Endodermal cell (in vitro differentiated cells): ENCODE measurements at regions not wholly inside any gene's neighbourhood (a gene's known extent, or its start where the extent isn't known, plus 50 kb on each side); places are given as distances from the start of the nearest gene placed in this dataset.

Source experiments
- DNase-seq: peaks from one replicate; pipeline ENCODE4 v3.0.0-alpha.2; 2017
- H3K27ac ChIP-seq: 2 replicates; pipeline ENCODE4 v1.5.1; 2013; ENCODE audit warnings: mild to moderate bottlenecking, low read depth, low read length, moderate library complexity
- H3K27me3 ChIP-seq: 2 replicates; pipeline ENCODE4 v1.6.1; 2013; ENCODE audit warnings: mild to moderate bottlenecking, low read length, moderate library complexity; ENCODE audit not compliant: insufficient read depth, control insufficient read depth, poor library complexity, severe bottlenecking
- H3K36me3 ChIP-seq: 2 replicates; pipeline ENCODE4 v1.7.0; 2013; ENCODE audit warnings: mild to moderate bottlenecking, low read length, moderate library complexity; ENCODE audit not compliant: control insufficient read depth, insufficient read depth
- H3K4me1 ChIP-seq: one replicate; pipeline ENCODE4 v1.7.0; 2013; ENCODE audit warnings: low read length; ENCODE audit not compliant: control insufficient read depth, insufficient read depth
- H3K4me3 ChIP-seq: 2 replicates; pipeline ENCODE4 v1.5.1; 2013; ENCODE audit warnings: mild to moderate bottlenecking, low read length, moderate library complexity
- H3K9ac ChIP-seq: 2 replicates; pipeline ENCODE4 v1.6.1; 2013; ENCODE audit warnings: mild to moderate bottlenecking, low read length, moderate library complexity; ENCODE audit not compliant: poor library complexity, severe bottlenecking; ENCODE audit errors: extremely low read depth
- H3K9me3 ChIP-seq: 2 replicates; pipeline ENCODE4 v1.6.1; 2013; ENCODE audit warnings: mild to moderate bottlenecking, low read length, moderate library complexity; ENCODE audit not compliant: control insufficient read depth
- H3K27ac Mint-ChIP-seq: 2 replicates; pipeline ENCODE4 v1.8.0; 2020; ENCODE audit warnings: mixed read lengths
- H3K27me3 Mint-ChIP-seq: 2 replicates; pipeline ENCODE4 v1.8.0; 2021; ENCODE audit warnings: mild to moderate bottlenecking, mixed read lengths; ENCODE audit not compliant: insufficient read depth
- H3K36me3 Mint-ChIP-seq: 2 replicates; pipeline ENCODE4 v1.8.0; 2020; ENCODE audit warnings: low read depth, mixed read lengths
- H3K4me1 Mint-ChIP-seq: 2 replicates; pipeline ENCODE4 v1.8.0; 2020; ENCODE audit warnings: mixed read lengths
- H3K4me3 Mint-ChIP-seq: 2 replicates; pipeline ENCODE4 v1.8.0; 2020; ENCODE audit warnings: mild to moderate bottlenecking, moderate library complexity, mixed read lengths
- H3K9me3 Mint-ChIP-seq: 2 replicates; pipeline ENCODE4 v1.8.0; 2020; ENCODE audit warnings: mild to moderate bottlenecking, mixed read lengths
- CTCF ChIP-seq: fragments of 200-600 bp; sonication (generic); conservative IDR thresholded peaks from 2 replicates; pipeline ENCODE4 v1.5.0; 2021; ENCODE audit warnings: antibody characterized with exemption, mild to moderate bottlenecking
- WGBS, 2 experiments: methylation state at CpG; one replicate each; pipeline versions ENCODE4 v1.1.5 to v1.1.7; 2013; ENCODE audit warnings: missing lambda C conversion rate in 2 of 2, mixed read lengths in 1 of 2; ENCODE audit not compliant: insufficient coverage in 1 of 2, insufficient read length in 1 of 2; 5-methylcytosine and 5-hydroxymethylcytosine counted together

DNA sequence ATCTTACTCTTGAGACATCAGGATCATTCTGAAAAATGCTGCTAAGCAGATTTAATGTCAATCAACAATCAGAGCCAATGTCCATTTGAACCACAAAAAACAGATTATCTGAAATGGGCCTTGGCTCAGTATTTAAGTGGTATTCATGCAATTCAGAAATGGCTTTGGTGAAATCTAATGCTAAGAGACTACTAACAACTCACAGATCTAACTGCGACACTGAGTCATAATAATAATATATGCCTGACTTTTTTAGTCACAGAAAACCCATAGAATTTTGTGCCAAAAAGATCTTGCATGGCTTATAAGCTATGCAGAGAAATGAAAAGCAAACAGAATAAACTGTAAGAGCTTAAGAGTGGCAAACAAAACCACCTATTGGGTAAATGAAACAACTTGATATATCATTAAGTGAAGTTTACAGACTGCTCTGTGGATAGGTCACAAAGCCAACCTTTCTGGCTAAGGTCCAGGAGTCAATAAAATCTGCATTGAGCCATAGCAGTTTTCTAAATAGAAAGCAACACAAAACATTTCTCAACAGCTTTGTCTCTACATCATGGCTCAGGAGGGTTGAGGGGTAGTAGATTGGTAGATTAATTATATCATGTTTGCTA, 234.3 kb downstream of the LRATD1 start:
- Histone ChIP-seq H3K9ac (no peak overlapping the region), H3K4me3 (no peak overlapping the region), H3K4me1 (no peaks in the 10 kb centered on the region), H3K9me3 (no peaks in the 10 kb centered on the region), H3K27me3 (no peaks in the 10 kb centered on the region), H3K27ac (no peak overlapping the region), H3K36me3 (no peaks in the 10 kb centered on the region)
- no peak overlapping the region for H3K27ac Mint-ChIP-seq
- no peak for DNase-seq
- no peaks in the 10 kb centered on the region for H3K36me3 Mint-ChIP-seq
- no peak overlapping the region for H3K4me3 Mint-ChIP-seq
- TF ChIP-seq CTCF: no peak
- no peaks in the 10 kb centered on the region for H3K27me3 Mint-ChIP-seq
- peaks cover 7% of the 10 kb centered on the region for H3K9me3 Mint-ChIP-seq
- H3K4me1 Mint-ChIP-seq: peaks cover 5% of the 10 kb centered on the region
- 100% methylated on average over 1 of the region's 1 CpG; no CpG with 5 or more reads in 1 of the 2 experiments for WGBS, 2 experiments

DNA sequence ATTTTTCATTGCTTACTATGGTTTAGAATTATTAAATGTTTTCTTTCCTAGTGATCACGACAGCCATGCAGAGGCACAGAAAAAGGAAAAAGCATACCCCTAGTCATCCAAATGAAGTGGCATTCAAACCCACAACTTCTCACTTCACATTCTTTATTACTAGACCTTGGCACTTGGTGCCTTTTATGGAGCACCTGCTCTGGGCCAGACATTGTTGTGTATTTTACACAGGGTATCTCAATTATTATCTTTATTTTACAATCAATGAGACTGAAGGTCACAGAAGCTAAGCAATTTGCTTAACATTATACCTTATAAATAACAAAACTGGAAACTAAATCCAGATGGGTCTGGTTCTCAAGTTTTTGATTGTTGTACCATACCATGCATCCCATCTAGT, 235.3 kb downstream of the LRATD1 start:
- Mint-ChIP-seq H3K27me3 (no peaks in the 10 kb centered on the region), H3K4me3 (no peak overlapping the region), H3K9me3 (peaks cover 7% of the 10 kb centered on the region), H3K4me1 (peaks cover 5% of the 10 kb centered on the region), H3K36me3 (no peaks in the 10 kb centered on the region), H3K27ac (no peak overlapping the region)
- WGBS, 2 experiments: 86% methylated on average over 1 of the region's 1 CpG; no CpG with 5 or more reads in 1 of the 2 experiments
- Histone ChIP-seq H3K27ac (no peak overlapping the region), H3K36me3 (no peaks in the 10 kb centered on the region), H3K9ac (no peak overlapping the region), H3K4me3 (no peak overlapping the region), H3K4me1 (no peaks in the 10 kb centered on the region), H3K9me3 (no peaks in the 10 kb centered on the region), H3K27me3 (no peaks in the 10 kb centered on the region)
- no peak for DNase-seq
- TF ChIP-seq CTCF: no peak

GRCh38 chr2:14872779-14873325, 240.3 kb downstream of the LRATD1 start:
- TF ChIP-seq CTCF: no peak
- H3K36me3 Mint-ChIP-seq: no peaks in the 10 kb centered on the region
- H3K27me3 Mint-ChIP-seq: no peaks in the 10 kb centered on the region
- no peak overlapping the region for H3K4me3 Mint-ChIP-seq
- Histone ChIP-seq H3K27me3 (no peaks in the 10 kb centered on the region), H3K4me3 (no peak overlapping the region), H3K4me1 (no peaks in the 10 kb centered on the region), H3K9ac (no peak overlapping the region), H3K9me3 (no peaks in the 10 kb centered on the region), H3K36me3 (no peaks in the 10 kb centered on the region), H3K27ac (no peak overlapping the region)
- no peaks in the 10 kb centered on the region for H3K4me1 Mint-ChIP-seq
- no peak overlapping the region for H3K27ac Mint-ChIP-seq
- H3K9me3 Mint-ChIP-seq: peaks cover 3% of the 10 kb centered on the region
- DNase-seq: no peak
- WGBS, 2 experiments: 94 to 98% methylated on average over 11 to 17 of the region's 17 CpGs
